ENCODE measurements at regions not wholly inside any gene's neighbourhood (a gene's known extent, or its start where the extent isn't known, plus 50 kb on each side); places are given as distances from the start of the nearest gene placed in this dataset.
A peak's percentile ranks its signal among the peaks of the same experiment; 100 is the strongest.

GRCh38 chr1:93775224-93775623, 93.6 kb upstream of the BCAR3 start:
- no peak for DNase-seq
- no peak for TF ChIP-seq POLR2A (IDR thresholded peaks at IDR 0.05)
- TF ChIP-seq, protein P1, sequence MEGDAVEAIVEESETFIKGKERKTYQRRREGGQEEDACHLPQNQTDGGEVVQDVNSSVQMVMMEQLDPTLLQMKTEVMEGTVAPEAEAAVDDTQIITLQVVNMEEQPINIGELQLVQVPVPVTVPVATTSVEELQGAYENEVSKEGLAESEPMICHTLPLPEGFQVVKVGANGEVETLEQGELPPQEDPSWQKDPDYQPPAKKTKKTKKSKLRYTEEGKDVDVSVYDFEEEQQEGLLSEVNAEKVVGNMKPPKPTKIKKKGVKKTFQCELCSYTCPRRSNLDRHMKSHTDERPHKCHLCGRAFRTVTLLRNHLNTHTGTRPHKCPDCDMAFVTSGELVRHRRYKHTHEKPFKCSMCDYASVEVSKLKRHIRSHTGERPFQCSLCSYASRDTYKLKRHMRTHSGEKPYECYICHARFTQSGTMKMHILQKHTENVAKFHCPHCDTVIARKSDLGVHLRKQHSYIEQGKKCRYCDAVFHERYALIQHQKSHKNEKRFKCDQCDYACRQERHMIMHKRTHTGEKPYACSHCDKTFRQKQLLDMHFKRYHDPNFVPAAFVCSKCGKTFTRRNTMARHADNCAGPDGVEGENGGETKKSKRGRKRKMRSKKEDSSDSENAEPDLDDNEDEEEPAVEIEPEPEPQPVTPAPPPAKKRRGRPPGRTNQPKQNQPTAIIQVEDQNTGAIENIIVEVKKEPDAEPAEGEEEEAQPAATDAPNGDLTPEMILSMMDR (IDR thresholded peaks at IDR 0.05): no peak
- no peak overlapping the region for H3K4me3 ChIP-seq
- no peaks in the 10 kb centered on the region for H3K9me3 ChIP-seq
- intact Hi-C loops (cut with DNase I): no loop called here
- ATAC-seq: no peak
- 86 to 98% (median 94%) methylated on average over 6 of the region's 6 CpGs for WGBS, 4 donors
- no peaks in the 10 kb centered on the region for H3K36me3 ChIP-seq
- peaks cover 0 to 9% (median 0%) of the 10 kb centered on the region in 12 donors for H3K4me1 ChIP-seq
- no peaks in the 10 kb centered on the region for H3K27me3 ChIP-seq
- H3K27ac ChIP-seq: no peak overlapping the region

- H3K27ac ChIP-seq: no peak overlapping the region
- ATAC-seq: no peak
- DNase-seq: no peak
- H3K27me3 ChIP-seq: no peaks in the 10 kb centered on the region
- no peaks in the 10 kb centered on the region for H3K36me3 ChIP-seq
- H3K4me1 ChIP-seq: peaks cover 0 to 9% (median 2%) of the 10 kb centered on the region in 12 donors
- H3K9me3 ChIP-seq: no peaks in the 10 kb centered on the region
- no peak overlapping the region for H3K4me3 ChIP-seq
- intact Hi-C loops (cut with DNase I): no loop called here
- TF ChIP-seq, protein P1 (IDR thresholded peaks at IDR 0.05): no peak
- no peak for TF ChIP-seq POLR2A (IDR thresholded peaks at IDR 0.05)
Measured at GRCh38 chr1:93774707-93775106, 93.1 kb upstream of the BCAR3 start.

- TF ChIP-seq POLR2A (IDR thresholded peaks at IDR 0.05): no peak
- TF ChIP-seq, protein P1 (IDR thresholded peaks at IDR 0.05): no peak
- ATAC-seq: no peak
Measured at GRCh38 chr1:93773049-93773838, 91.6 kb upstream of the BCAR3 start.

GRCh38 chr1:93771843-93772242, 90.2 kb upstream of the BCAR3 start:
- no peak for DNase-seq
- Histone ChIP-seq H3K4me3 (no peak overlapping the region), H3K27me3 (no peaks in the 10 kb centered on the region), H3K4me1 (peaks cover 0 to 19% (median 13%) of the 10 kb centered on the region in 12 donors), H3K36me3 (no peaks in the 10 kb centered on the region), H3K9me3 (no peaks in the 10 kb centered on the region), H3K27ac (no peak overlapping the region)
- 36 to 67% (median 59%) methylated on average over 2 of the region's 2 CpGs for WGBS, 4 donors
- peak; percentile 20 to 85 (median 55) for ATAC-seq
- TF ChIP-seq, protein P1 (IDR thresholded peaks at IDR 0.05): no peak
- TF ChIP-seq POLR2A (IDR thresholded peaks at IDR 0.05): no peak
- intact Hi-C loops (cut with DNase I): no loop called here

More at GRCh38 chr1:93773049-93773838, 91.6 kb upstream of the BCAR3 start:
- Histone ChIP-seq H3K36me3 (no peaks in the 10 kb centered on the region), H3K27me3 (no peaks in the 10 kb centered on the region), H3K27ac (no peak overlapping the region), H3K9me3 (no peaks in the 10 kb centered on the region), H3K4me3 (no peak overlapping the region), H3K4me1 (peaks cover 0 to 17% (median 12%) of the 10 kb centered on the region in 12 donors)
- intact Hi-C loops (cut with DNase I): no loop called here
- no peak for DNase-seq
- 70 to 98% (median 88%) methylated on average over 2 of the region's 2 CpGs for WGBS, 4 donors

Data from heart left ventricle (tissue), 16 donors.